ENCODE measurements at regions not wholly inside any gene's neighbourhood (a gene's known extent, or its start where the extent isn't known, plus 50 kb on each side); places are given as distances from the start of the nearest gene placed in this dataset.

DNA sequence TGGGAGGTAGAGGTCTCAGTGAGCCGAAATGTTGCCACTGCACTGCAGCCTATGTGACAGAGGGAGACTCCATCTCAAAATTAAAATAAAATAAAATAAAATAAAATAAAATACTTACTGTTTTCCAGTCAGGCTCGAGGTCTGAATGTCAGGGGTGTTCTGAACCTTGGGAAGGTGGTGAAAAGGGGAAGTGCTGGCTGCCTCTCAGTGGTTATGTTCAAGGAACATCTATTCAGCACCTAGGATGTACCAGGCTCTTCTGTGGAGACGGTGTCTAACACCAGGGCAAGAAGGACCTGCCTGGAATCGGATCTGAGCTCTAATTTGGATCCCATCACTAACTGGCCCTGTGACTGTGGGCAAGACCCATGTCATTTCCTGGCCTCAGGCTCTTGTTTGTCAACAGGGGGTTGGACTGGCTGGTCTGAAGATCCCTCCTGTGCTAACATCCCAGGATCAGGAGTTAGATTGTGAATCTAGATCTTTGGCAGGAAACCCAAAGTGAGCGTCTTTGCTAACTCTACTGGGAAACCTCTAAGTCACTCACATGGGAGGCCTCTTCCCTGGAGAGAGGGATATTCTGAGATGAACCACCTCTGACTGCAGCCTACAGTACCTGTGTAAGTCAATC is 63.4 kb upstream of the SIRPG start:
- Histone ChIP-seq H3K4me2 (ENCODE audit: low read depth, low read length, poor library complexity, severe bottlenecking) (no peak overlapping the region), H3K4me3 (ENCODE audit: insufficient read depth, low read length, poor library complexity, severe bottlenecking) (no peak overlapping the region), H4K20me1 (ENCODE audit: low read depth, low read length) (no peaks in the 10 kb centered on the region), H3K9me3 (ENCODE audit: insufficient read depth, low read length) (no peaks in the 10 kb centered on the region), H2AFZ (ENCODE audit: low read depth, low read length, severe bottlenecking) (no peak overlapping the region), H3K27me3 (ENCODE audit: low read length) (no peaks in the 10 kb centered on the region), H3K27ac (ENCODE audit: low read depth, low read length) (no peak overlapping the region), H3K79me2 (ENCODE audit: insufficient read depth, low read length) (no peaks in the 10 kb centered on the region), H3K36me3 (ENCODE audit: low read length) (no peaks in the 10 kb centered on the region), H3K9ac (ENCODE audit: low read length) (no peak overlapping the region), H3F3A (ENCODE audit: insufficient read depth) (no peaks in the 10 kb centered on the region), H3K9me2 (replicated peaks; ENCODE audit: insufficient read depth, low read length) (no peaks in the 10 kb centered on the region)
- TF ChIP-seq CTCF (IDR thresholded peaks at IDR 0.05; ENCODE audit: insufficient read depth, low read length, poor library complexity, severe bottlenecking) (no peak), EZH2phosphoT487 (conservative IDR thresholded peaks at IDR 0.05; ENCODE audit: low read length) (no peak)

- no peak overlapping the region for H3K27ac ChIP-seq (ENCODE audit: low read depth, low read length)
- TF ChIP-seq EZH2phosphoT487 (conservative IDR thresholded peaks at IDR 0.05; ENCODE audit: low read length), result no peak
- no peak for TF ChIP-seq CTCF (IDR thresholded peaks at IDR 0.05; ENCODE audit: insufficient read depth, low read length, poor library complexity, severe bottlenecking)
These were observed 62.6 kb upstream of the SIRPG start for GRCh38 chr20:1720226-1720625.

GRCh38 chr20:1718604-1719384 is 61.2 kb upstream of the SIRPG start:
- Histone ChIP-seq H3F3A (ENCODE audit: insufficient read depth) (no peaks in the 10 kb centered on the region), H3K79me2 (ENCODE audit: insufficient read depth, low read length) (no peaks in the 10 kb centered on the region), H3K4me2 (ENCODE audit: low read depth, low read length, poor library complexity, severe bottlenecking) (no peak overlapping the region), H4K20me1 (ENCODE audit: low read depth, low read length) (no peaks in the 10 kb centered on the region), H3K9me3 (ENCODE audit: insufficient read depth, low read length) (no peaks in the 10 kb centered on the region), H3K27me3 (ENCODE audit: low read length) (no peaks in the 10 kb centered on the region), H3K4me3 (ENCODE audit: insufficient read depth, low read length, poor library complexity, severe bottlenecking) (no peak overlapping the region), H3K36me3 (ENCODE audit: low read length) (no peaks in the 10 kb centered on the region), H3K9me2 (replicated peaks; ENCODE audit: insufficient read depth, low read length) (no peaks in the 10 kb centered on the region), H2AFZ (ENCODE audit: low read depth, low read length, severe bottlenecking) (no peak overlapping the region), H3K27ac (ENCODE audit: low read depth, low read length) (no peak overlapping the region), H3K9ac (ENCODE audit: low read length) (no peak overlapping the region)
- no peak for TF ChIP-seq EZH2phosphoT487 (conservative IDR thresholded peaks at IDR 0.05; ENCODE audit: low read length)
- no peak for TF ChIP-seq CTCF (IDR thresholded peaks at IDR 0.05; ENCODE audit: insufficient read depth, low read length, poor library complexity, severe bottlenecking)

More at GRCh38 chr20:1720226-1720625, 62.6 kb upstream of the SIRPG start:
- Histone ChIP-seq H3K36me3 (ENCODE audit: low read length) (no peaks in the 10 kb centered on the region), H3K9me3 (ENCODE audit: insufficient read depth, low read length) (no peaks in the 10 kb centered on the region), H3F3A (ENCODE audit: insufficient read depth) (no peaks in the 10 kb centered on the region), H3K9ac (ENCODE audit: low read length) (no peak overlapping the region), H3K79me2 (ENCODE audit: insufficient read depth, low read length) (no peaks in the 10 kb centered on the region), H3K27me3 (ENCODE audit: low read length) (no peaks in the 10 kb centered on the region), H4K20me1 (ENCODE audit: low read depth, low read length) (no peaks in the 10 kb centered on the region), H3K9me2 (replicated peaks; ENCODE audit: insufficient read depth, low read length) (no peaks in the 10 kb centered on the region), H3K4me3 (ENCODE audit: insufficient read depth, low read length, poor library complexity, severe bottlenecking) (no peak overlapping the region), H3K4me2 (ENCODE audit: low read depth, low read length, poor library complexity, severe bottlenecking) (no peak overlapping the region), H2AFZ (ENCODE audit: low read depth, low read length, severe bottlenecking) (no peak overlapping the region)
